ENCODE measurements at regions not wholly inside any gene's neighbourhood (a gene's known extent, or its start where the extent isn't known, plus 50 kb on each side); places are given as distances from the start of the nearest gene placed in this dataset.

DNA sequence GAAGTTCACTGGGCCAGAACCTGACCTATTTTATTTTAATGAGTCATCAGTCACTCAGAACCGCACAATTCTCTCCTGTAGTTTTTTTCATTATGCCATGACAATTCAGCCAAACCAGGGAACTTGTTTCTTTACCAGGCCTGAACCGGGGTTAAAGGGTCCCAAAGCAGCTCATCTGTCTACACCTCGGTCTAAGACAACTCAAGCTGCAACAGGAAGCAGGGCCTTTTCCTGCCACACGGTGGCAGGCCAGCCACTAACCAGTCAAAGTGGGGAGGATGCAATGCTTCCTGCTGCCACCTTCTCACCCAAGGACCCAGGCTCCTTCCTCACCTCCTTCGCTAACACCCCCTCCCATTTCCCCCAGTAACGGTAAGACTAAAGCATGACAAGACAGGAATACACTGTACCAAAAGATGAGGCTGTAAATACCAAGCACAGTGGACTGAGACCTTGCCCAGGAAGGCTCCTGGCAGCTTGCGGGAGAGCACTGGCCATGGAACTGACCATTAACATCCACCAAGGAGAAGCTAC, 56.7 kb upstream of the ACKR3 start (continued):
- TF ChIP-seq, protein P1, sequence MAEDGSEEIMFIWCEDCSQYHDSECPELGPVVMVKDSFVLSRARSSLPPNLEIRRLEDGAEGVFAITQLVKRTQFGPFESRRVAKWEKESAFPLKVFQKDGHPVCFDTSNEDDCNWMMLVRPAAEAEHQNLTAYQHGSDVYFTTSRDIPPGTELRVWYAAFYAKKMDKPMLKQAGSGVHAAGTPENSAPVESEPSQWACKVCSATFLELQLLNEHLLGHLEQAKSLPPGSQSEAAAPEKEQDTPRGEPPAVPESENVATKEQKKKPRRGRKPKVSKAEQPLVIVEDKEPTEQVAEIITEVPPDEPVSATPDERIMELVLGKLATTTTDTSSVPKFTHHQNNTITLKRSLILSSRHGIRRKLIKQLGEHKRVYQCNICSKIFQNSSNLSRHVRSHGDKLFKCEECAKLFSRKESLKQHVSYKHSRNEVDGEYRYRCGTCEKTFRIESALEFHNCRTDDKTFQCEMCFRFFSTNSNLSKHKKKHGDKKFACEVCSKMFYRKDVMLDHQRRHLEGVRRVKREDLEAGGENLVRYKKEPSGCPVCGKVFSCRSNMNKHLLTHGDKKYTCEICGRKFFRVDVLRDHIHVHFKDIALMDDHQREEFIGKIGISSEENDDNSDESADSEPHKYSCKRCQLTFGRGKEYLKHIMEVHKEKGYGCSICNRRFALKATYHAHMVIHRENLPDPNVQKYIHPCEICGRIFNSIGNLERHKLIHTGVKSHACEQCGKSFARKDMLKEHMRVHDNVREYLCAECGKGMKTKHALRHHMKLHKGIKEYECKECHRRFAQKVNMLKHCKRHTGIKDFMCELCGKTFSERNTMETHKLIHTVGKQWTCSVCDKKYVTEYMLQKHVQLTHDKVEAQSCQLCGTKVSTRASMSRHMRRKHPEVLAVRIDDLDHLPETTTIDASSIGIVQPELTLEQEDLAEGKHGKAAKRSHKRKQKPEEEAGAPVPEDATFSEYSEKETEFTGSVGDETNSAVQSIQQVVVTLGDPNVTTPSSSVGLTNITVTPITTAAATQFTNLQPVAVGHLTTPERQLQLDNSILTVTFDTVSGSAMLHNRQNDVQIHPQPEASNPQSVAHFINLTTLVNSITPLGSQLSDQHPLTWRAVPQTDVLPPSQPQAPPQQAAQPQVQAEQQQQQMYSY (CRISPR knock-in tag; IDR thresholded peaks at IDR 0.05): no peak
- TF ChIP-seq ZNF207 (IDR thresholded peaks at IDR 0.05; ENCODE audit: borderline replicate concordance): peak; percentile 75; the same call in 1 of the 2 replicates
- TF ChIP-seq, protein P2, sequence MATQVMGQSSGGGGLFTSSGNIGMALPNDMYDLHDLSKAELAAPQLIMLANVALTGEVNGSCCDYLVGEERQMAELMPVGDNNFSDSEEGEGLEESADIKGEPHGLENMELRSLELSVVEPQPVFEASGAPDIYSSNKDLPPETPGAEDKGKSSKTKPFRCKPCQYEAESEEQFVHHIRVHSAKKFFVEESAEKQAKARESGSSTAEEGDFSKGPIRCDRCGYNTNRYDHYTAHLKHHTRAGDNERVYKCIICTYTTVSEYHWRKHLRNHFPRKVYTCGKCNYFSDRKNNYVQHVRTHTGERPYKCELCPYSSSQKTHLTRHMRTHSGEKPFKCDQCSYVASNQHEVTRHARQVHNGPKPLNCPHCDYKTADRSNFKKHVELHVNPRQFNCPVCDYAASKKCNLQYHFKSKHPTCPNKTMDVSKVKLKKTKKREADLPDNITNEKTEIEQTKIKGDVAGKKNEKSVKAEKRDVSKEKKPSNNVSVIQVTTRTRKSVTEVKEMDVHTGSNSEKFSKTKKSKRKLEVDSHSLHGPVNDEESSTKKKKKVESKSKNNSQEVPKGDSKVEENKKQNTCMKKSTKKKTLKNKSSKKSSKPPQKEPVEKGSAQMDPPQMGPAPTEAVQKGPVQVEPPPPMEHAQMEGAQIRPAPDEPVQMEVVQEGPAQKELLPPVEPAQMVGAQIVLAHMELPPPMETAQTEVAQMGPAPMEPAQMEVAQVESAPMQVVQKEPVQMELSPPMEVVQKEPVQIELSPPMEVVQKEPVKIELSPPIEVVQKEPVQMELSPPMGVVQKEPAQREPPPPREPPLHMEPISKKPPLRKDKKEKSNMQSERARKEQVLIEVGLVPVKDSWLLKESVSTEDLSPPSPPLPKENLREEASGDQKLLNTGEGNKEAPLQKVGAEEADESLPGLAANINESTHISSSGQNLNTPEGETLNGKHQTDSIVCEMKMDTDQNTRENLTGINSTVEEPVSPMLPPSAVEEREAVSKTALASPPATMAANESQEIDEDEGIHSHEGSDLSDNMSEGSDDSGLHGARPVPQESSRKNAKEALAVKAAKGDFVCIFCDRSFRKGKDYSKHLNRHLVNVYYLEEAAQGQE (IDR thresholded peaks at IDR 0.05; ENCODE audit: low read depth, low read length): no peak
- TF ChIP-seq, protein P3, sequence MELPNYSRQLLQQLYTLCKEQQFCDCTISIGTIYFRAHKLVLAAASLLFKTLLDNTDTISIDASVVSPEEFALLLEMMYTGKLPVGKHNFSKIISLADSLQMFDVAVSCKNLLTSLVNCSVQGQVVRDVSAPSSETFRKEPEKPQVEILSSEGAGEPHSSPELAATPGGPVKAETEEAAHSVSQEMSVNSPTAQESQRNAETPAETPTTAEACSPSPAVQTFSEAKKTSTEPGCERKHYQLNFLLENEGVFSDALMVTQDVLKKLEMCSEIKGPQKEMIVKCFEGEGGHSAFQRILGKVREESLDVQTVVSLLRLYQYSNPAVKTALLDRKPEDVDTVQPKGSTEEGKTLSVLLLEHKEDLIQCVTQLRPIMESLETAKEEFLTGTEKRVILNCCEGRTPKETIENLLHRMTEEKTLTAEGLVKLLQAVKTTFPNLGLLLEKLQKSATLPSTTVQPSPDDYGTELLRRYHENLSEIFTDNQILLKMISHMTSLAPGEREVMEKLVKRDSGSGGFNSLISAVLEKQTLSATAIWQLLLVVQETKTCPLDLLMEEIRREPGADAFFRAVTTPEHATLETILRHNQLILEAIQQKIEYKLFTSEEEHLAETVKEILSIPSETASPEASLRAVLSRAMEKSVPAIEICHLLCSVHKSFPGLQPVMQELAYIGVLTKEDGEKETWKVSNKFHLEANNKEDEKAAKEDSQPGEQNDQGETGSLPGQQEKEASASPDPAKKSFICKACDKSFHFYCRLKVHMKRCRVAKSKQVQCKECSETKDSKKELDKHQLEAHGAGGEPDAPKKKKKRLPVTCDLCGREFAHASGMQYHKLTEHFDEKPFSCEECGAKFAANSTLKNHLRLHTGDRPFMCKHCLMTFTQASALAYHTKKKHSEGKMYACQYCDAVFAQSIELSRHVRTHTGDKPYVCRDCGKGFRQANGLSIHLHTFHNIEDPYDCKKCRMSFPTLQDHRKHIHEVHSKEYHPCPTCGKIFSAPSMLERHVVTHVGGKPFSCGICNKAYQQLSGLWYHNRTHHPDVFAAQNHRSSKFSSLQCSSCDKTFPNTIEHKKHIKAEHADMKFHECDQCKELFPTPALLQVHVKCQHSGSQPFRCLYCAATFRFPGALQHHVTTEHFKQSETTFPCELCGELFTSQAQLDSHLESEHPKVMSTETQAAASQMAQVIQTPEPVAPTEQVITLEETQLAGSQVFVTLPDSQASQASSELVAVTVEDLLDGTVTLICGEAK (IDR thresholded peaks at IDR 0.05; ENCODE audit: borderline replicate concordance): no peak
- TF ChIP-seq RB1 (IDR thresholded peaks at IDR 0.05; ENCODE audit: borderline replicate concordance): peak; percentile 90; the same call in 1 of the 2 replicates
- TF ChIP-seq ESRRA (IDR thresholded peaks at IDR 0.05; ENCODE audit: low read length): no peak
- TF ChIP-seq, protein P4, sequence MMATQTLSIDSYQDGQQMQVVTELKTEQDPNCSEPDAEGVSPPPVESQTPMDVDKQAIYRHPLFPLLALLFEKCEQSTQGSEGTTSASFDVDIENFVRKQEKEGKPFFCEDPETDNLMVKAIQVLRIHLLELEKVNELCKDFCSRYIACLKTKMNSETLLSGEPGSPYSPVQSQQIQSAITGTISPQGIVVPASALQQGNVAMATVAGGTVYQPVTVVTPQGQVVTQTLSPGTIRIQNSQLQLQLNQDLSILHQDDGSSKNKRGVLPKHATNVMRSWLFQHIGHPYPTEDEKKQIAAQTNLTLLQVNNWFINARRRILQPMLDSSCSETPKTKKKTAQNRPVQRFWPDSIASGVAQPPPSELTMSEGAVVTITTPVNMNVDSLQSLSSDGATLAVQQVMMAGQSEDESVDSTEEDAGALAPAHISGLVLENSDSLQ (IDR thresholded peaks at IDR 0.05): no peak
- no peak for TF ChIP-seq SREBF1 (IDR thresholded peaks at IDR 0.05; ENCODE audit: low read length)
- 0 out of 2 replicates have a peak, but pooled peaks have one; percentile 16 for TF ChIP-seq GATAD2B (conservative IDR thresholded peaks at IDR 0.05; ENCODE audit: low read depth)
- no peak for TF ChIP-seq RBBP5 (conservative IDR thresholded peaks at IDR 0.05)
- TF ChIP-seq HDAC6 (IDR thresholded peaks at IDR 0.05; ENCODE audit: unreplicated experiment): no peak
- TF ChIP-seq YY1 (IDR thresholded peaks at IDR 0.05; ENCODE audit: low read depth, low read length): peak; percentile 80
- no peak for TF ChIP-seq EZH2 (IDR thresholded peaks at IDR 0.05; ENCODE audit: borderline replicate concordance, control insufficient read depth, low read depth, low read length)
- peak; percentile 86 for TF ChIP-seq RAD21 (IDR thresholded peaks at IDR 0.05; ENCODE audit: insufficient read depth, low read depth, low read length)
